GM10266 (cell line): ENCODE measurements at regions not wholly inside any gene's neighbourhood (a gene's known extent, or its start where the extent isn't known, plus 50 kb on each side); places are given as distances from the start of the nearest gene placed in this dataset.
"Not testable (repeated sequence)": the region's sequence is repeated elsewhere in the genome, so short reads cannot be mapped to it uniquely, and the experiment has no call there.

Experiments
- DNase-seq: peaks from one replicate; pipeline ENCODE4 v3.0.0; 2012; ENCODE audit errors: extremely low spot score
- CTCF ChIP-seq: IDR thresholded peaks from 2 replicates; pipeline ENCODE4 v1.5.1; 2012; ENCODE audit warnings: mild to moderate bottlenecking, low read depth; ENCODE audit not compliant: control insufficient read depth, insufficient read depth; ENCODE audit errors: missing control alignments

- DNase-seq: no peak
- no peak for TF ChIP-seq CTCF
These were observed 135.6 kb downstream of the TFCP2L1 start for GRCh38 chr2:121149384-121149783.

- no peak for TF ChIP-seq CTCF
- DNase-seq: no peak
These were observed 134.9 kb downstream of the TFCP2L1 start for GRCh38 chr2:121150126-121150525.

GRCh38 chr2:121150713-121151112 lies 134.3 kb downstream of the TFCP2L1 start:
- TF ChIP-seq CTCF: no peak
- DNase-seq: no peak

GRCh38 chr2:121151311-121152109 lies 133.5 kb downstream of the TFCP2L1 start:
- no peak for DNase-seq
- TF ChIP-seq CTCF: no peak

DNA sequence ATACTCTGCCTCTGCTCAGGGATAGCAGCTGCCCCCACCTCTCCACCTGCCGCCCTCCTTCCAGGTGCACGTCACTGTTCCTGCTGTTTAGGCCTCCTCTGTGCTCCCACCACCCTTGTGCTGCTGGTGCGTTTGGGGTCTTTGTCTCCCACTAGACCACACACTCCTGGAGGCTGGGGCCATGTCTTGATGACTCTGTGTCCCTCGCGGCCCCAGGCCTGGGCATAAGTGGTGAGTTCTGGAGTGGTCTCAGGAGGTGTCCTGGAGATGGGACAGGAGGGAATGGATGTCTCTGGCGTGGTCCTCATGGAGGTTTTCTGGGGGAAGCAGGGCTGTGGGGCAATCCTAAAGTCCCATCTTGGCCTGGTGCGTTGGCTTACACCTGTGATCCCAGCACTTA lies 132.1 kb downstream of the TFCP2L1 start:
- no peak for DNase-seq
- no peak for TF ChIP-seq CTCF

- DNase-seq: no peak
- TF ChIP-seq CTCF: no peak
These were observed 131.5 kb downstream of the TFCP2L1 start for GRCh38 chr2:121153516-121153915.

DNA sequence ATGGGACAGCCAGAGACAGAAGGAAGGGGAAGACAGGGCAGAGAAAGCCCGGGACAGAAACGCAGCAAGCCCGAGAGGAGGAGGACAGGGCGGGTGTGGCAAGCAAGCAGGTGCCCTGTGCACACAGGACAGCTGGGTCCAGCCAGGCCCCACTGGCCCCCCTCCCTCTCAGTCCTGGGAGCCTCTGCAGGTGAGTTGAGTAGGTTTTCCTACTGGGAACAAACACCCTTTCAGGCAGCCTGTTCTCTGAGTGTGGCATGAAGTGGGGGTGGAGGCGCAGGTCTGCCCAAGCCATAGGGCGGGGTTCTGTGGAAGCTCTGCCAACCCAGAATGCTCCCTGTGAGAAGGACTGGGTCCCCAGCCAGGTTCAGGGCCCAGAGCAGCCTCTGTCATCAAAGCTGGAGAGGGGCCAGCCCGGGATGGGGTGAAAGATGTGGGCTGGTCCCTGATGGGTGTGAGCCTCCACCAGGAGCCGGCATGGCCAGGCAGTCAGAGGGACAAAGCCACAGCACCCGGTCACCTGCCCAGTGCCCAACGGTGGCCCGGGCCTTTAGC lies 129.4 kb downstream of the TFCP2L1 start:
- no peak for DNase-seq
- TF ChIP-seq CTCF: no peak

DNA sequence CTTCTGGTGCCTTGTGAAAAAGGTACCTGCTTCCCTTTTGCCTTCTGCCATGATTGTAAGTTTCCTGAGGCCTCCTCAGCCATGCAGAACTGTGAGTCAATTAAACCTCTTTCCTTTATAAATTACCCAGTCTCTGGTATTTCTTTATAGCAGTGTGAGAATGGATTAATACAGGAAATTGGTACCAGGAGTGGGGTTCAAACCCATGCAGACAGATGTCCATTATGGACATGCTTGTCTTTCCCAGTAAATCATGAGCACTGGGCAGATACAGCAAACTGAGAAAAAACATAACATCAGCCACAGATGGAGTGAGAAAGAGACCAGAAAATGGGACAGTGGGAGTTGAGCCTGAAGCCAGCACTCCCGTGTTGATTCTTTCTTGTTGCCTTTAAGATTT lies 127.5 kb downstream of the TFCP2L1 start:
- DNase-seq: not testable (repeated sequence)
